RWPE1 (cell line): ENCODE measurements at regions not wholly inside any gene's neighbourhood (a gene's known extent, or its start where the extent isn't known, plus 50 kb on each side); places are given as distances from the start of the nearest gene placed in this dataset.

Experiments used
- CTCF ChIA-PET: fragments of 350-600 bp; sonication (Branson Sonifier 250); formaldehyde crosslinking; extraction: SDS; loops from one replicate; lab custom pipeline; 2021; lab: Yijun Ruan, JAX
- POLR2A ChIA-PET: fragments of 400-600 bp; formaldehyde crosslinking; extraction: SDS; loops from one replicate; lab custom pipeline; 2020; ENCODE audit warnings: antibody characterized with exemption; ENCODE audit not compliant: low non-redundant PET; lab: Yijun Ruan, JAX
- DNase-seq: peaks from one replicate; pipeline ENCODE4 v3.0.0; 2012; ENCODE audit warnings: low spot score
- H3K27ac ChIP-seq: fragments of 450-650 bp; 2 replicates; pipeline ENCODE4 v1.5.1; 2017
- CTCF ChIP-seq: fragments of 450-650 bp; conservative IDR thresholded peaks from 2 replicates; pipeline ENCODE4 v1.5.1; 2017; ENCODE audit warnings: low read depth, mild to moderate bottlenecking

GRCh38 chr15:95468820-95469219, 861.7 kb upstream of the NR2F2 start:
- ChIA-PET CTCF (interaction anchor here (1.0 kb wide), 1 partner anchor 1305 kb away, joined by 3 read pairs; no protein-coding TSS in a partner anchor), POLR2A (no interaction called here)
- H3K27ac ChIP-seq = no peak overlapping the region
- no peak for TF ChIP-seq CTCF
- no peak for DNase-seq

GRCh38 chr15:95469496-95470000, 861.0 kb upstream of the NR2F2 start:
- POLR2A ChIA-PET = no interaction called here
- no peak for TF ChIP-seq CTCF
- H3K27ac ChIP-seq = no peak overlapping the region
- CTCF ChIA-PET = no interaction called here
- no peak for DNase-seq

GRCh38 chr15:95470529-95470928, 860.0 kb upstream of the NR2F2 start:
- no peak for TF ChIP-seq CTCF
- H3K27ac ChIP-seq = no peak overlapping the region
- DNase-seq = no peak
- ChIA-PET POLR2A (no interaction called here), CTCF (no interaction called here)

- no peak for DNase-seq
- no peak for TF ChIP-seq CTCF
- ChIA-PET POLR2A (no interaction called here), CTCF (interaction anchor here (0.6 kb wide), 1 partner anchor 18 kb away, joined by 5 read pairs; no protein-coding TSS in a partner anchor)
- H3K27ac ChIP-seq = no peak overlapping the region
Measured at GRCh38 chr15:95470997-95471689, 859.4 kb upstream of the NR2F2 start.

- no peak overlapping the region for H3K27ac ChIP-seq
- CTCF ChIA-PET = interaction anchor here (0.6 kb wide), 1 partner anchor 19 kb away, joined by 5 read pairs; no protein-coding TSS in a partner anchor
- TF ChIP-seq CTCF = no peak
- no peak for DNase-seq
- POLR2A ChIA-PET = no interaction called here
Measured at GRCh38 chr15:95471690-95472086, 858.8 kb upstream of the NR2F2 start.

- TF ChIP-seq CTCF = no peak
- no peak overlapping the region for H3K27ac ChIP-seq
- POLR2A ChIA-PET = no interaction called here
- DNase-seq = no peak
- CTCF ChIA-PET = no interaction called here
Measured at GRCh38 chr15:95475067-95475466, 855.4 kb upstream of the NR2F2 start.
